ENCODE measurements at regions not wholly inside any gene's neighbourhood (a gene's known extent, or its start where the extent isn't known, plus 50 kb on each side); places are given as distances from the start of the nearest gene placed in this dataset.

DNA sequence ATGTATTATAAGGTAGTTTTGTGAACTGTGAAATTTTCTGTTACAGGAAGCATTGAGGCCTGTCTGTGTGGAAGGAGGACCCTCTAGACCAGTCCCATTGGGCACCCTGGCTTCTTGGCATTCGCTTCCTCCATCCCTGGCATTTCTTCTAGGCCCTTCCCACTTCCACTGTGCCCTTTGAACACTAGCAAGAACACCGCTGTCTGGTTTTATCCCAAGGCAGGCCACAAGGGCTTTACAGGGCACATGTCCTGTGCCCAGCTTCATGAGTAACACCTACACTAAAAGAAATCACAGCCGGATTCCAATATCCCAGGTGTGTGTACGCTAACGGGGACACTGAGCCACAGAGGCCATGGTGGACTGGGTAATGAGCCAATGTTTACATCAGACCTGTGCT lies 99.8 kb downstream of the ADRB2 start:
- Histone ChIP-seq H3K4me3 (ENCODE audit: low read depth, low read length, poor library complexity, severe bottlenecking) (no peak overlapping the region), H3K4me1 (ENCODE audit: insufficient read depth, low read length, poor library complexity, severe bottlenecking) (peaks cover 4% of the 10 kb centered on the region), H4K20me1 (ENCODE audit: insufficient read depth, low read length) (no peaks in the 10 kb centered on the region), H3K36me3 (ENCODE audit: insufficient read depth, low read length) (no peaks in the 10 kb centered on the region), H3K4me2 (ENCODE audit: low read length) (no peak overlapping the region), H2AFZ (ENCODE audit: low read length) (no peak overlapping the region), H3K9me3 (ENCODE audit: low read length) (0 out of 2 replicates have a peak, but pooled peaks cover 4% of the 10 kb centered on the region), H3K79me2 (ENCODE audit: insufficient read depth, low read depth, low read length) (no peaks in the 10 kb centered on the region), H3K9me2 (ENCODE audit: insufficient read depth, low read length) (no peaks in the 10 kb centered on the region), H3K27ac (ENCODE audit: low read depth, low read length, poor library complexity, severe bottlenecking) (no peak overlapping the region)
- no peak for TF ChIP-seq EZH2phosphoT487 (IDR thresholded peaks at IDR 0.05; ENCODE audit: borderline replicate concordance, low read depth, low read length)
- TF ChIP-seq, protein P1, sequence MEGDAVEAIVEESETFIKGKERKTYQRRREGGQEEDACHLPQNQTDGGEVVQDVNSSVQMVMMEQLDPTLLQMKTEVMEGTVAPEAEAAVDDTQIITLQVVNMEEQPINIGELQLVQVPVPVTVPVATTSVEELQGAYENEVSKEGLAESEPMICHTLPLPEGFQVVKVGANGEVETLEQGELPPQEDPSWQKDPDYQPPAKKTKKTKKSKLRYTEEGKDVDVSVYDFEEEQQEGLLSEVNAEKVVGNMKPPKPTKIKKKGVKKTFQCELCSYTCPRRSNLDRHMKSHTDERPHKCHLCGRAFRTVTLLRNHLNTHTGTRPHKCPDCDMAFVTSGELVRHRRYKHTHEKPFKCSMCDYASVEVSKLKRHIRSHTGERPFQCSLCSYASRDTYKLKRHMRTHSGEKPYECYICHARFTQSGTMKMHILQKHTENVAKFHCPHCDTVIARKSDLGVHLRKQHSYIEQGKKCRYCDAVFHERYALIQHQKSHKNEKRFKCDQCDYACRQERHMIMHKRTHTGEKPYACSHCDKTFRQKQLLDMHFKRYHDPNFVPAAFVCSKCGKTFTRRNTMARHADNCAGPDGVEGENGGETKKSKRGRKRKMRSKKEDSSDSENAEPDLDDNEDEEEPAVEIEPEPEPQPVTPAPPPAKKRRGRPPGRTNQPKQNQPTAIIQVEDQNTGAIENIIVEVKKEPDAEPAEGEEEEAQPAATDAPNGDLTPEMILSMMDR (conservative IDR thresholded peaks at IDR 0.05; ENCODE audit: low read length), result no peak
- intact Hi-C loops (cut with micrococcal nuclease; ENCODE audit: unreplicated experiment), result no loop called here
- no peak for DNase-seq (ENCODE audit: low spot score)
- POLR2A ChIA-PET, result interaction anchor here (0.8 kb wide), 1 partner anchor 366 kb away, joined by 4 read pairs; no protein-coding TSS in a partner anchor
- no TSS peak for BruUV-seq (replicated peaks)
- CTCF ChIA-PET (ENCODE audit: unreplicated experiment), result no interaction called here

DNA sequence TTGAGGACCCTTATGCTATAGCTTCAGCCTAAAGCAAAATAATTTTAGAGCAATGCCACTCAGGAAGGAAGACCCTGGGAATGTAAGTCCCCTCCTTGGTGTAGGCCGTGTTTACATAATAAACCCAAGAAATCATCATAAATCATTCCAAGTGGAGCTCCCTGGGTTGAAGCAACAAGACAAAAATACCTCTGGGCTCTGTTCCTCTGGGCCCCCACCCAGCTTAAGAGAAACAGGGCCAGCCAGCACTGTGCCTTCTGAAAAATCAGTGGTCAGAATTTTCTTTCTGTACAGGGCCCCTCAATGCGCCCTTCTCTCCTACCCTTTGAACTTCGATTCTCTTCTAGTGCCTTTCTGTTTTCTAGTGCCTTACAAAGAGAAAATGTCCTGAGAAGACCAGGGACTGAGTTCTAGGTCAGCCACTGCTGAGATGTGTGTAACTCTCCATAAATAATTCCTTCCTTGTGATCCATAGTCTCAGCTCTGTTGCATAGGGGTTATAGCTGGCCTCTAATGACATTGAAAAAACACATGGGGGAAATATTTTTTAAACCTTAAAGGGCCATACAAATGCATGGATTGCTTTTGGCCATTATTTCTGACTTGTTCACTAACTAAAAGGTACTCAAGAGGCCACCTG lies 101.0 kb downstream of the ADRB2 start:
- intact Hi-C loops (cut with micrococcal nuclease; ENCODE audit: unreplicated experiment), result no loop called here
- Histone ChIP-seq H3K36me3 (ENCODE audit: insufficient read depth, low read length) (no peaks in the 10 kb centered on the region), H2AFZ (ENCODE audit: low read length) (no peak overlapping the region), H3K27ac (ENCODE audit: low read depth, low read length, poor library complexity, severe bottlenecking) (no peak overlapping the region), H3K9me2 (ENCODE audit: insufficient read depth, low read length) (no peaks in the 10 kb centered on the region), H4K20me1 (ENCODE audit: insufficient read depth, low read length) (no peaks in the 10 kb centered on the region), H3K4me3 (ENCODE audit: low read depth, low read length, poor library complexity, severe bottlenecking) (no peak overlapping the region), H3K4me1 (ENCODE audit: insufficient read depth, low read length, poor library complexity, severe bottlenecking) (peaks cover 4% of the 10 kb centered on the region), H3K79me2 (ENCODE audit: insufficient read depth, low read depth, low read length) (no peaks in the 10 kb centered on the region), H3K9me3 (ENCODE audit: low read length) (0 out of 2 replicates have a peak, but pooled peaks cover 4% of the 10 kb centered on the region), H3K4me2 (ENCODE audit: low read length) (no peak overlapping the region)
- CTCF ChIA-PET (ENCODE audit: unreplicated experiment), result no interaction called here
- DNase-seq (ENCODE audit: low spot score), result no peak
- no peak for TF ChIP-seq EZH2phosphoT487 (IDR thresholded peaks at IDR 0.05; ENCODE audit: borderline replicate concordance, low read depth, low read length)
- TF ChIP-seq, protein P1 (conservative IDR thresholded peaks at IDR 0.05; ENCODE audit: low read length), result no peak
- BruUV-seq (replicated peaks), result no TSS peak
- POLR2A ChIA-PET, result interaction anchor here (0.8 to 0.9 kb wide), 2 partner anchors 35 to 368 kb away, joined by 3 to 4 read pairs; no protein-coding TSS in a partner anchor

DNA sequence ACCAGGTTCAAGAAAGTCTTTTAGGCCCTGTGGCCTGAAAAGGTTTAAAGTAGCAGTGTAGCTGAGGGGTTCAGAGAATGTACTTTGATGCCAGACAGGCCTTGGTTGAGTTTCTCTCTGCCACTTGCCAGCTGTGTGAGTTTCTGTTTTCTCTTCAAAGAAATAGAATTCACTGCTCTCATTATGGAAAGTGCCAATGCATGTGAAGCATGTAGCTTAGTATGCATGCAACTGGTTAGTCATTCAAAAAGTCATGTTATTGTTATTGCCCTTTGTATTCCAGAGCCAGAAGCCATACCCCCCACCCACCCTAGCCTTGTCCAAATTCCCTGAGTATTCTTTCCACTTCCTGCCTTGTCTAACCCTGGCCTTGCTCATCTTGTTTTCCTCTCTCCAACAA lies 101.7 kb downstream of the ADRB2 start:
- Histone ChIP-seq H3K4me3 (ENCODE audit: low read depth, low read length, poor library complexity, severe bottlenecking) (no peak overlapping the region), H3K79me2 (ENCODE audit: insufficient read depth, low read depth, low read length) (no peaks in the 10 kb centered on the region), H4K20me1 (ENCODE audit: insufficient read depth, low read length) (no peaks in the 10 kb centered on the region), H3K4me1 (ENCODE audit: insufficient read depth, low read length, poor library complexity, severe bottlenecking) (peaks cover 4% of the 10 kb centered on the region), H2AFZ (ENCODE audit: low read length) (no peak overlapping the region), H3K9me2 (ENCODE audit: insufficient read depth, low read length) (no peaks in the 10 kb centered on the region), H3K9me3 (ENCODE audit: low read length) (0 out of 2 replicates have a peak, but pooled peaks cover 4% of the 10 kb centered on the region), H3K27ac (ENCODE audit: low read depth, low read length, poor library complexity, severe bottlenecking) (no peak overlapping the region), H3K4me2 (ENCODE audit: low read length) (no peak overlapping the region), H3K36me3 (ENCODE audit: insufficient read depth, low read length) (no peaks in the 10 kb centered on the region)
- ChIA-PET CTCF (ENCODE audit: unreplicated experiment) (no interaction called here), POLR2A (interaction anchor here (0.9 kb wide), 1 partner anchor 35 kb away, joined by 3 read pairs; no protein-coding TSS in a partner anchor)
- TF ChIP-seq, protein P1 (conservative IDR thresholded peaks at IDR 0.05; ENCODE audit: low read length), result no peak
- no peak for TF ChIP-seq EZH2phosphoT487 (IDR thresholded peaks at IDR 0.05; ENCODE audit: borderline replicate concordance, low read depth, low read length)
- no TSS peak for BruUV-seq (replicated peaks)
- no peak for DNase-seq (ENCODE audit: low spot score)
- intact Hi-C loops (cut with micrococcal nuclease; ENCODE audit: unreplicated experiment), result no loop called here

All from OCI-LY7 (cell line).